GM23338 (cell line): ENCODE measurements at regions not wholly inside any gene's neighbourhood (a gene's known extent, or its start where the extent isn't known, plus 50 kb on each side); places are given as distances from the start of the nearest gene placed in this dataset.

ENCODE experiments used
- ATAC-seq: fragments of 200-7000 bp; cut with Tn5 transposase; 3 replicates; pipeline ENCODE4 v1.9.1; 2020
- DNase-seq: peaks from one replicate; pipeline ENCODE4 v3.0.0-alpha.2; 2015; ENCODE audit warnings: low spot score
- H2AFZ ChIP-seq: fragments of 200-600 bp; sonication (generic); 2 replicates; pipeline ENCODE4 v1.8.0; 2016; ENCODE audit warnings: antibody characterized with exemption, mild to moderate bottlenecking, moderate library complexity
- H3F3A ChIP-seq: fragments of 200-600 bp; sonication (generic); replicated peaks from 2 replicates; pipeline ENCODE4 v1.8.0; 2017; ENCODE audit warnings: antibody characterized with exemption, mixed run types, low read depth
- H3K27ac ChIP-seq: fragments of 200-600 bp; sonication (generic); 2 replicates; pipeline ENCODE4 v1.6.1; 2016; ENCODE audit warnings: low read depth
- H3K27me3 ChIP-seq: fragments of 200-600 bp; sonication (generic); 2 replicates; pipeline ENCODE4 v1.8.0; 2016; ENCODE audit warnings: mild to moderate bottlenecking, mixed run types, moderate library complexity; ENCODE audit not compliant: insufficient read depth
- H3K36me3 ChIP-seq: fragments of 200-600 bp; sonication (generic); 2 replicates; pipeline ENCODE4 v1.8.0; 2016; ENCODE audit warnings: mild to moderate bottlenecking; ENCODE audit not compliant: insufficient read depth
- H3K4me1 ChIP-seq: fragments of 200-600 bp; sonication (generic); 2 replicates; pipeline ENCODE4 v1.8.0; 2016; ENCODE audit warnings: mild to moderate bottlenecking, moderate library complexity; ENCODE audit not compliant: insufficient read depth
- H3K4me2 ChIP-seq: fragments of 200-600 bp; sonication (generic); 2 replicates; pipeline ENCODE4 v1.7.1; 2017; ENCODE audit warnings: mixed run types
- H3K4me3 ChIP-seq: fragments of 200-600 bp; sonication (generic); 2 replicates; pipeline ENCODE4 v1.6.1; 2016; ENCODE audit warnings: mixed run types
- H3K79me2 ChIP-seq: fragments of 200-600 bp; sonication (generic); replicated peaks from 2 replicates; pipeline ENCODE4 v1.8.0; 2017; ENCODE audit warnings: mild to moderate bottlenecking; ENCODE audit not compliant: insufficient read depth
- H3K9me2 ChIP-seq: fragments of 200-600 bp; sonication (generic); 2 replicates; pipeline ENCODE4 v1.8.0; 2017; ENCODE audit not compliant: insufficient read depth
- H4K20me1 ChIP-seq: fragments of 200-600 bp; sonication (generic); replicated peaks from 2 replicates; pipeline ENCODE4 v1.8.0; 2017; ENCODE audit warnings: mild to moderate bottlenecking; ENCODE audit not compliant: insufficient read depth
- H3K27ac Mint-ChIP-seq: 2 replicates; pipeline ENCODE4 v1.8.0; 2020; ENCODE audit warnings: inconsistent platforms, mild to moderate bottlenecking, moderate library complexity, mixed read lengths
- H3K27me3 Mint-ChIP-seq: 3 replicates; pipeline ENCODE4 v1.8.0; 2022; ENCODE audit warnings: low read depth, mild to moderate bottlenecking, moderate library complexity, mixed read lengths, inconsistent platforms; ENCODE audit not compliant: insufficient read depth, poor library complexity
- H3K36me3 Mint-ChIP-seq: 3 replicates; pipeline ENCODE4 v1.8.0; 2021; ENCODE audit warnings: low read depth, mild to moderate bottlenecking, inconsistent platforms, moderate library complexity, mixed read lengths
- H3K4me1 Mint-ChIP-seq: 3 replicates; pipeline ENCODE4 v1.8.0; 2020; ENCODE audit warnings: mild to moderate bottlenecking, inconsistent platforms, mixed read lengths
- H3K4me3 Mint-ChIP-seq: 3 replicates; pipeline ENCODE4 v1.8.0; 2021; ENCODE audit warnings: moderate library complexity, mild to moderate bottlenecking, inconsistent platforms, mixed read lengths
- H3K9me3 Mint-ChIP-seq: 3 replicates; pipeline ENCODE4 v1.8.0; 2020; ENCODE audit warnings: moderate library complexity, mild to moderate bottlenecking, inconsistent platforms, mixed read lengths
- CTCF ChIP-seq, 2 experiments: fragments of 200-600 bp in 1 of 2; sonication (generic) in 1 of 2; conservative IDR thresholded peaks; 2 replicates each; pipeline versions ENCODE4 v1.5.1 to v1.6.1; 2016 to 2017; ENCODE audit warnings: antibody characterized with exemption in 2 of 2, low read depth in 2 of 2, mild to moderate bottlenecking in 2 of 2, moderate library complexity in 1 of 2
- ETS1 ChIP-seq: IDR thresholded peaks from 2 replicates; pipeline ENCODE4 v1.6.1; 2016; ENCODE audit warnings: antibody characterized with exemption
- EZH2 ChIP-seq: fragments of 200-600 bp; sonication (generic); IDR thresholded peaks from one replicate; pipeline ENCODE4 v1.8.0; 2017; ENCODE audit warnings: antibody characterized with exemption, mild to moderate bottlenecking, low read depth; ENCODE audit not compliant: unreplicated experiment
- EZH2phosphoT487 ChIP-seq: fragments of 200-600 bp; sonication (generic); IDR thresholded peaks from one replicate; pipeline ENCODE4 v1.8.1; 2018; ENCODE audit warnings: antibody characterized with exemption; ENCODE audit not compliant: unreplicated experiment
- JUNB ChIP-seq: IDR thresholded peaks from one replicate; pipeline ENCODE4 v1.6.1; 2016; ENCODE audit warnings: antibody characterized with exemption; ENCODE audit not compliant: unreplicated experiment
- NANOG ChIP-seq: IDR thresholded peaks from 2 replicates; pipeline ENCODE4 v1.6.1; 2016; ENCODE audit warnings: antibody characterized with exemption, borderline replicate concordance
- POLR2AphosphoS5 ChIP-seq: IDR thresholded peaks from 2 replicates; pipeline ENCODE4 v1.6.1; 2016; ENCODE audit warnings: antibody characterized with exemption, low read depth
- REST ChIP-seq: IDR thresholded peaks from one replicate; pipeline ENCODE4 v1.6.1; 2018; ENCODE audit warnings: antibody characterized with exemption; ENCODE audit not compliant: unreplicated experiment
- ZNF114 ChIP-seq: fragments of 250-450 bp; sonication (Bioruptor Pico); IDR thresholded peaks from 2 replicates; pipeline ENCODE4 v1.5.0; 2020; ENCODE audit warnings: mild to moderate bottlenecking, moderate library complexity
- ZNF331 ChIP-seq: fragments of 250-450 bp; sonication (Bioruptor Pico); IDR thresholded peaks from 2 replicates; pipeline ENCODE4 v1.5.0; 2020; ENCODE audit warnings: low read depth, mild to moderate bottlenecking, moderate library complexity
- ZNF462 ChIP-seq: fragments of 250-450 bp; sonication (Bioruptor Pico); IDR thresholded peaks from 2 replicates; pipeline ENCODE4 v1.5.0; 2020; ENCODE audit warnings: mild to moderate bottlenecking, moderate library complexity

GRCh38 chr22:23410411-23410810 is 169.7 kb downstream of the IGLL1 start:
- H3K4me1 Mint-ChIP-seq, result peaks cover 9% of the 10 kb centered on the region
- no peak overlapping the region for H3K4me3 Mint-ChIP-seq
- ATAC-seq, result no peak
- no peaks in the 10 kb centered on the region for H3K27me3 ChIP-seq
- no peaks in the 10 kb centered on the region for H3K9me3 Mint-ChIP-seq
- H3K4me1 ChIP-seq, result peaks cover 6% of the 10 kb centered on the region; the same call in 1 of the 2 replicates
- no peak overlapping the region for H3K4me3 ChIP-seq
- H3K27me3 Mint-ChIP-seq, result peaks cover 10% of the 10 kb centered on the region
- no peak overlapping the region for H3K4me2 ChIP-seq
- no peak overlapping the region for H2AFZ ChIP-seq
- no peaks in the 10 kb centered on the region for H4K20me1 ChIP-seq
- no peaks in the 10 kb centered on the region for H3K9me2 ChIP-seq
- no peaks in the 10 kb centered on the region for H3K36me3 ChIP-seq
- no peak overlapping the region for H3K27ac Mint-ChIP-seq
- no peak overlapping the region for H3K27ac ChIP-seq
- H3F3A ChIP-seq, result no peaks in the 10 kb centered on the region
- H3K79me2 ChIP-seq, result no peaks in the 10 kb centered on the region
- no peaks in the 10 kb centered on the region for H3K36me3 Mint-ChIP-seq
- TF ChIP-seq ETS1 (no peak), JUNB (no peak), CTCF (conservative IDR thresholded peaks at IDR 0.05; ENCODE audit: low read depth in 2 of 2) (no peak), EZH2 (no peak), POLR2AphosphoS5 (no peak), NANOG (no peak), ZNF331 (no peak), ZNF114 (CRISPR knock-in tag) (no peak), EZH2phosphoT487 (no peak), ZNF462 (CRISPR knock-in tag) (no peak), REST (no peak)
- DNase-seq, result no peak
